ENCODE measurements at regions not wholly inside any gene's neighbourhood (a gene's known extent, or its start where the extent isn't known, plus 50 kb on each side); places are given as distances from the start of the nearest gene placed in this dataset.

GRCh38 chrX:63513825-63514568 is 162.9 kb upstream of the SPIN4 start:
- TF ChIP-seq, protein P1, sequence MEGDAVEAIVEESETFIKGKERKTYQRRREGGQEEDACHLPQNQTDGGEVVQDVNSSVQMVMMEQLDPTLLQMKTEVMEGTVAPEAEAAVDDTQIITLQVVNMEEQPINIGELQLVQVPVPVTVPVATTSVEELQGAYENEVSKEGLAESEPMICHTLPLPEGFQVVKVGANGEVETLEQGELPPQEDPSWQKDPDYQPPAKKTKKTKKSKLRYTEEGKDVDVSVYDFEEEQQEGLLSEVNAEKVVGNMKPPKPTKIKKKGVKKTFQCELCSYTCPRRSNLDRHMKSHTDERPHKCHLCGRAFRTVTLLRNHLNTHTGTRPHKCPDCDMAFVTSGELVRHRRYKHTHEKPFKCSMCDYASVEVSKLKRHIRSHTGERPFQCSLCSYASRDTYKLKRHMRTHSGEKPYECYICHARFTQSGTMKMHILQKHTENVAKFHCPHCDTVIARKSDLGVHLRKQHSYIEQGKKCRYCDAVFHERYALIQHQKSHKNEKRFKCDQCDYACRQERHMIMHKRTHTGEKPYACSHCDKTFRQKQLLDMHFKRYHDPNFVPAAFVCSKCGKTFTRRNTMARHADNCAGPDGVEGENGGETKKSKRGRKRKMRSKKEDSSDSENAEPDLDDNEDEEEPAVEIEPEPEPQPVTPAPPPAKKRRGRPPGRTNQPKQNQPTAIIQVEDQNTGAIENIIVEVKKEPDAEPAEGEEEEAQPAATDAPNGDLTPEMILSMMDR (IDR thresholded peaks at IDR 0.05; ENCODE audit: insufficient read depth, low read depth, low read length) = no peak

GRCh38 chrX:63511361-63511760 is 160.2 kb upstream of the SPIN4 start:
- no peak overlapping the region for H3K4me3 ChIP-seq (ENCODE audit: low read depth, low read length)
- TF ChIP-seq, protein P1 (IDR thresholded peaks at IDR 0.05; ENCODE audit: insufficient read depth, low read depth, low read length) = no peak
- no peak for DNase-seq (ENCODE audit: low read depth)

More at GRCh38 chrX:63513825-63514568, 162.9 kb upstream of the SPIN4 start:
- no peak overlapping the region for H3K4me3 ChIP-seq (ENCODE audit: low read depth, low read length)
- peak; percentile 36 for DNase-seq (ENCODE audit: low read depth)

DNA sequence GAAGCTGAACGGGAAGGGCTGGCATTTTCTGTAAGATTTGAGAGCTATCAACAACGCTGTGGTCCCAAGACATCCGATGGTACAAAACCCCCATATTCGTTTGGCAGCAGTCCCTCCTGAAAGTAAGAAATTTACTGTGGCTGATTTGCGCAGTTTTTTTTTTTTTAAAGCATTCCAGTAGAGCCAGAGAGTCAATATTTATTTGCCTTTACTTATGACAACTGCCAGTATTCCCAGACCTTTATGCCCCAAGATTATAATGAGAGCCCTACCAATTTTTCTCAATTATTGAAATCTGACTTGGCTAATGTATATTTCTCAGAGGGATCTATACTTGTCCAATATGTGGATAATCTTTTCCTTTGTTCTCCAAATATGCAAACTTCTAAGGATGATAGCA is 157.5 kb upstream of the SPIN4 start:
- TF ChIP-seq, protein P1 (IDR thresholded peaks at IDR 0.05; ENCODE audit: insufficient read depth, low read depth, low read length) = no peak
- no peak for DNase-seq (ENCODE audit: low read depth)
- H3K4me3 ChIP-seq (ENCODE audit: low read depth, low read length) = no peak overlapping the region

GRCh38 chrX:63506320-63506719 is 155.2 kb upstream of the SPIN4 start:
- DNase-seq (ENCODE audit: low read depth) = peak; percentile 23
- no peak overlapping the region for H3K4me3 ChIP-seq (ENCODE audit: low read depth, low read length)
- TF ChIP-seq, protein P1 (IDR thresholded peaks at IDR 0.05; ENCODE audit: insufficient read depth, low read depth, low read length) = peak; percentile 36

- H3K4me3 ChIP-seq (ENCODE audit: low read depth, low read length) = no peak overlapping the region
- TF ChIP-seq, protein P1 (IDR thresholded peaks at IDR 0.05; ENCODE audit: insufficient read depth, low read depth, low read length) = no peak
- DNase-seq (ENCODE audit: low read depth) = no peak
Observed at GRCh38 chrX:63503541-63503940, 152.4 kb upstream of the SPIN4 start.

GRCh38 chrX:63488546-63489373 is 137.6 kb upstream of the SPIN4 start:
- TF ChIP-seq, protein P1 (IDR thresholded peaks at IDR 0.05; ENCODE audit: insufficient read depth, low read depth, low read length) = no peak
- H3K4me3 ChIP-seq (ENCODE audit: low read depth, low read length) = no peak overlapping the region
- no peak for DNase-seq (ENCODE audit: low read depth)
